ENCODE measurements at regions not wholly inside any gene's neighbourhood (a gene's known extent, or its start where the extent isn't known, plus 50 kb on each side); places are given as distances from the start of the nearest gene placed in this dataset.

DNA sequence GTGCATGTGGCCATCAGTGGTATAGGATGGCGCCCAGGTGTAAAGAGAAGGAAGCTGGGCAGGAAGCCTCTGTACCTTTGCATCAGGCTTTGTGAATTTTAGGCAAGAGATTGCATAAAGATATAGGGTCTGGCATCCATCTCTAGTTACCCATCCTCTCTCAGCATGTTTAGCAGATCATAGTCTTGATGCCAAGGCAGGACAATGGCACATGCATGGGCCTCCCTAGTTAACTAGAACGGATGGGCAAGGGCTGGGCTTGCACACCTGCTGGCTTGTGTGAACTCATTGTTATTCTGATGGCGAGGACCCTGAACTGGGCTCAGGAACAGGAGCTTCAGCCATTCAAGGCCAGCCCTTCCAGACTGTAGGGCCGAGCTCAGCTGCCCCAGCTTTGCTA is 229.2 kb upstream of the NCAM1 start:
- ATAC-seq (no peak), DNase-seq (ENCODE audit: missing footprints) (no peak)
- intact Hi-C loops (cut with DNase I) = no loop called here

- DNase-seq (ENCODE audit: missing footprints) (no peak), ATAC-seq (peak; percentile 51)
- intact Hi-C loops (cut with DNase I) = no loop called here
Observed at GRCh38 chr11:112734207-112734606, 227.0 kb upstream of the NCAM1 start.

DNA sequence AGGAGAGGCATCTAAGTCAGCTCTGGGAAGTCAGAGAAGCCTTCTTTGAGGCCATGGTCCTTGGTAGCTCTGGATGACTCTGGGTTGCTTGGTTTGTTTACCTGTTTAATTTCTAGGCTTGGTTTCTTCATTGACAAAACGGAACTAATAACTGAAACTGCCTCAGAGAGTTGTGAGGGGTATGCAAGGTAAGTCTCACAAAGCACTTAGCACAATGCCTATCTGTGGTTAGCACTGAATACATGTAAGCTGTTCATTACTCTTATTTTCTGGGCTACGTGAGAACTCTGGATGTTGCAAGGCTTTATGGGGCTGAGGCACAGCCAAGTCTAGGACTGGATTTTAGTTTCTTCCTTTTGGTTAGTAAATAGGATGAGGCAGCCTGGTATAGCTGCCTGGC is 225.8 kb upstream of the NCAM1 start:
- DNase-seq (ENCODE audit: missing footprints) = no peak
- intact Hi-C loops (cut with DNase I) = no loop called here
- ATAC-seq = no peak

GRCh38 chr11:112744041-112744440 is 217.2 kb upstream of the NCAM1 start:
- intact Hi-C loops (cut with DNase I) = no loop called here
- no peak for ATAC-seq
- no peak for DNase-seq (ENCODE audit: missing footprints)

DNA sequence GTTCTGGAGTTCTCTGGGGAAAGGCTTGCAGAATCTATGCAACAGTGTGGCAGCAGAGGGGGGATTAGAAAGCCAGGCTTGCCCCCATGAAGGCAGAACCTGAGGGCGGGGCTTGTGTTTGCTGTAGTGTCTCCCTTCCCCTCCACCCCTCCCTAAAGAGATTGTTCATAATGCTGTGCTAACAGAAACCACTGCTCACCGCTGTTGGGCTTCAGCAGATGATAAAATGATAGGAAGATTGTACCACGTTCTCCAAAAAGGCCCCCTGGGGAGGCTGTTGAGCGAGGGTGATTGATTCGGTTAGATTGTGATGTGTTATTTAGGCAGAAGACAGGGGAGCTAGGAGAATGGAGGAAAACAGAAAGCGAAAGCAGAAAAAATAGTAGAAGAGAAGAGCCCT is 215.2 kb upstream of the NCAM1 start:
- intact Hi-C loops (cut with DNase I) = no loop called here
- ATAC-seq (no peak), DNase-seq (ENCODE audit: missing footprints) (no peak)

- intact Hi-C loops (cut with DNase I) = no loop called here
- ATAC-seq = no peak
- no peak for DNase-seq (ENCODE audit: missing footprints)
Observed at GRCh38 chr11:112748252-112748651, 213.0 kb upstream of the NCAM1 start.

DNA sequence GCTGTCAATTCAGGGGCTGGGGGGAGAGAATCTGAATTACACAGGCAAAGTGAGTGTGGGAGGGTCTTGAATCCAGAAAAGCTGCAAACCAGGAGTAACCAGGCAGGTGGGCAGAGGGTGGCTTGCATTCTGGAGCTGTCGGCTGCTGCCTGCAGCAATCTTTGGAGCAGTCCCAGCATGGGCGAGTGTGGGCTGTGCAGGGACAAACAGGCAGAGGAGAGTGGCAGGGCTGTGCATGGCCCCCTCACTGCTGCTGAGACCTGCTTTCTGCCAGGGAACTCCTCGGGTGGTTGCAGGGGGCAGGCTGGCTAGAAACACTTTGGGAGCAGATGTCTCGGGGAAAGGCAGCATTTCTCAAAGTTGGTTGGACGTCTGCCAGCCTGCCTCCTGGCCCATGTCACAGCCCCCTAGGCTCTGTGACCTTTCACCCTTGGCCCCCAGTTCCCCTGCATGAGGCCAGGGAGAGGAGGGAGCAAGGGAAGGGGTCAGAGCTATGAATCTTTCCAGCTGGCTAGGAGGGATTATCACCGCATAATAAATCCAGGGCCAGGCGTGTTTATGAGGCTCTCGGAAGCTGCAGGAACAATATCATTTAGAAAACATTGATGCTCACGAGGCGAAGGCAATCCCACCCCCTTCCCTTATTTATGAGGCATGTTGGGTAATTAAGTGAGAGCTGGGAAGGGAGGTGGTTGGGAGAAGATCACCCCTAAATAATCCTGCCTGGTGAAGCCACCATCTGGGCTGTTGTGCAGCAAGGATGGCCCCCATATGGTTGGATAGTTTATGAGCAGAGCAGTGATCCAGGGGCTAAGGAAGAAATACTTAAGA is 212.3 kb upstream of the NCAM1 start:
- DNase-seq (ENCODE audit: missing footprints) (no peak), ATAC-seq (no peak)
- intact Hi-C loops (cut with DNase I) = no loop called here

GRCh38 chr11:112751329-112751728 is 209.9 kb upstream of the NCAM1 start:
- peak; percentile 82 for ATAC-seq
- no peak for DNase-seq (ENCODE audit: missing footprints)
- intact Hi-C loops (cut with DNase I) = no loop called here

DNA sequence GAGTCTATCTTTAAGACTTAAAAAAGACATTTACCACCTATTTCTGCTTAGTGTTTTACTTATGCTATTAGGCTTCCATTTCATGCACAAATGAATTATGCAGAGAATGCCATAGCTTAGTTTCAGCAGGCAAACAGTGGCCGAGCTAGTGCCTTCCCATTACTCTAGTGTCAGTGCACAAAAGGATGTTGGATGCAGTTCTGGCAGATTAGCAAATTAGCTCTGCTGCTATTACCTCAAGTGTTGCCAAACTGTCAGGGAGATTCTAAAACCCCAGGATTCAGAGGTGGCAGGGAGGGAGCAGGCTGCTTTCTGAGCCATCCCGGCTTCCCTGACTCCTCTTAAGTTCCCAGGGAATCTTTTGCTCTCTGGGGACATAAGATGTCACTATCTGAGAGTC is 209.4 kb upstream of the NCAM1 start:
- intact Hi-C loops (cut with DNase I) = no loop called here

GRCh38 chr11:112752563-112752962 is 208.7 kb upstream of the NCAM1 start:
- DNase-seq (ENCODE audit: missing footprints) = no peak
- no peak for ATAC-seq
- intact Hi-C loops (cut with DNase I) = no loop called here

More for the DNA sequence above, 209.4 kb upstream of the NCAM1 start:
- DNase-seq (ENCODE audit: missing footprints) (no peak), ATAC-seq (no peak)

- DNase-seq (ENCODE audit: missing footprints) (no peak), ATAC-seq (no peak)
- intact Hi-C loops (cut with DNase I) = no loop called here
Observed at GRCh38 chr11:112753706-112754105, 207.5 kb upstream of the NCAM1 start.

GRCh38 chr11:112759418-112759817 is 201.8 kb upstream of the NCAM1 start:
- peak; percentile 81 for ATAC-seq
- no peak for DNase-seq (ENCODE audit: missing footprints)
- intact Hi-C loops (cut with DNase I) = loop anchor here (5.0 kb wide), 1 partner anchor 107 kb away; no protein-coding TSS in a partner anchor

GRCh38 chr11:112760396-112761059 is 200.7 kb upstream of the NCAM1 start:
- intact Hi-C loops (cut with DNase I) = no loop called here
- DNase-seq (ENCODE audit: missing footprints) (no peak), ATAC-seq (no peak)

DNA sequence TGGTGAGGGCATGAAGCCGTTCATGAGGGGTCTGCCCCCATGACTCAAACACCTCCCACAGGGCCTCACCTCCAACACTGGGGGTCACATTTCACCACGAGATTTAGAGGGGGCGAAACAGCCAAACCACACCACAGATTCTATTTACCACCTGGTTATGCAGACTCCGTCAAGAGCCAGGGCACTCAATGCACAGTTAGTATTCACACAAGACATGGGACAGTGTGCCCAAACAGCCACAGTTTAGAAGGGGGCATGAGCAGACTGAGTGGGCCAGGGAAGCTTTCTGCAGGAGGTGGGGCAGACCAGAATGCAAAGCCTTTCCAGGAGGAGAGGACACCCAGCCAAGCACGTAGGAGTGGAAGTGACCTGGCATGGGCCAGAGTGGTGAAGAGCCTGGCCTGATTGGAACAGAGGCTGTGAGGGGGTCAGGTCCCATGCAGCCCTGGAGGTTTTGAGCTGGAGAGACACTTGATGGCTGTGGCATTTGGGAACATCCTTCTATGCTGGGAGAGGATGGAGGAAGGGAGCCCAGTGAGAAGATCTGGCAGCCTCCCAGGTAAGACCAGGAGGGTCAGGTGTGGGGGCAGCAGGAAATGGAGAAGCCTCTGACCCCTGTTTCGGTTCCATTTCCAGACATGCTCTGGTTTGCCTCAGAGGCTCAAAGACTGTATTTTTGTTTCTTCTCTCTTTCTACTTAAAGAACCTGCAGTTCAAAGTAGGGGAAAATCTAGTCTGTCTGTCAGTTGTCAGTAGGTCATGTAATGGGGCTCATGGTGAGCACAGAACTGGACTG is 199.1 kb upstream of the NCAM1 start:
- intact Hi-C loops (cut with DNase I) = no loop called here
- ATAC-seq (peak; percentile 71), DNase-seq (ENCODE audit: missing footprints) (no peak)

DNA sequence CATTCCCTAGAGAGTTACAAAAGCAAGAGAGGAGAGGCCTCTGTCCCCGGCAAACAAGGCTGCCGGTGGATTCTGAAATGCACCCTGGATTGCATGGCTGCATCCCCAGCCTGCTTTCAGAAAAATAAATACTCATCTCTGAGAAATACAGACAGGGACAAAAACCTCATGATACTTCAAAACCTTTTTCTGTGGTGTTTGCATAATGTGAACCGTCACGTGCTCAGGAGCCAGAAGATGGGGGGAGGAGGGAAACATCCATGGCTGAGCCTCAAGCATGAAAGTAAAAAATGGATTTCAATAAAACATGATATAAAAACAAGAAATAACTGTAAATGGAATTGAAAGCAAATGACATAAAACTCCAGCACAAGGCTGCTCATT is 198.5 kb upstream of the NCAM1 start:
- no peak for ATAC-seq
- intact Hi-C loops (cut with DNase I) = no loop called here
- no peak for DNase-seq (ENCODE audit: missing footprints)

DNA sequence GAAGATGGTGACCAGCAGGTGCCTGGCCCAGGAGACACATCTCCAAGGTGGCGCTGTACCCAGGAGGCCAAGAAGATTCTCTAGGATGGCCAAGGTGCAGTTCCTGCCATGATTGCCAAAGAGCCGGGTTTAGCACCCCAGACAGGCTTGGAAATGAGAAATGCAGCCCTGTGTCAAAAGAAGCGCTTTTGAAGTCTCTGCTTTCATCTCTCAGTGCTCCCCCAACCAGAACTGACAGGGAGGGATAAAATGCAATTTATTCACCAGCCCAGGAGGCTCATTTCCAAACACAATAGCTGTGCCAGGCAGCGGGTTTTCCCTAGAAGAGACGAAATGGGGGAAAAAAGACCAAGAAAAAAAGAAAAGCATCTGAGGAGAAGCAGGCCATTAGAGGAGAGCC is 195.9 kb upstream of the NCAM1 start:
- ATAC-seq = no peak
- intact Hi-C loops (cut with DNase I) = no loop called here
- DNase-seq (ENCODE audit: missing footprints) = no peak

- intact Hi-C loops (cut with DNase I) = no loop called here
- no peak for DNase-seq (ENCODE audit: missing footprints)
- ATAC-seq = peak; percentile 26
Observed at GRCh38 chr11:112769170-112769569, 192.1 kb upstream of the NCAM1 start.

GRCh38 chr11:112769584-112769983 is 191.6 kb upstream of the NCAM1 start:
- intact Hi-C loops (cut with DNase I) = no loop called here

DNA sequence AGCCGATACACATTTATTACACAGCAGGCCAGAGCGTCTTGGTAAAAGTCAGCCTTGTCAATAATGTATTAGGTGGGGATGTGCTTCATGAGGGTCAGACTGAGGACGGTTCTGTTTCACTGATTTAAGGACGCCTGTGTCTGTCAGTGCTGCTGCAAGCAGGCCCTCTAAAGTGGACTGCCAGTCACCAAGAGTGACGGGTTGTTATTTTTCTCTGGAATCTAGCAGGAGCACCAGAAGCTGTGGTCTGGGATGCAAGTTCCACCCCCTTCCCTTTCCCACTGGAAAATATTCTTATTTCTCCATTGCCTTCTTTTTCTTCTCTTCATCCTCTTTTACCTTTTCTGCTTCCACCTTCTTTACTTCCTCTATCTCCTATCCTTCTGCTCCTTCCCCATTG is 191.2 kb upstream of the NCAM1 start:
- intact Hi-C loops (cut with DNase I) = no loop called here
- ATAC-seq = no peak
- DNase-seq (ENCODE audit: missing footprints) = no peak

More at GRCh38 chr11:112769584-112769983, 191.6 kb upstream of the NCAM1 start:
- ATAC-seq (peak; percentile 46), DNase-seq (ENCODE audit: missing footprints) (no peak)

GRCh38 chr11:112770487-112770886 is 190.7 kb upstream of the NCAM1 start:
- peak; percentile 77 for ATAC-seq
- no peak for DNase-seq (ENCODE audit: missing footprints)
- intact Hi-C loops (cut with DNase I) = no loop called here

Measured in Right ventricle myocardium inferior (tissue), 1 donor.